Right renal cortex interstitium (tissue), 3 donors: ENCODE measurements at regions not wholly inside any gene's neighbourhood (a gene's known extent, or its start where the extent isn't known, plus 50 kb on each side); places are given as distances from the start of the nearest gene placed in this dataset.
"Not testable (repeated sequence)": the region's sequence is repeated elsewhere in the genome, so short reads cannot be mapped to it uniquely, and the experiment has no call there.

Source experiments
- DNase-seq, 3 donors: peaks; one replicate each; pipeline ENCODE4 v3.0.0-alpha.2; 2013; ENCODE audit warnings: low read depth in 3 of 3, low spot score in 2 of 3

- DNase-seq, result no peak
Observed at GRCh38 chr5:98321361-98321760, 452.1 kb upstream of the RGMB start.

GRCh38 chr5:98325187-98325586 is 448.3 kb upstream of the RGMB start:
- not testable (repeated sequence) for DNase-seq

- no peak for DNase-seq
Observed at GRCh38 chr5:98328015-98328414, 445.4 kb upstream of the RGMB start.

GRCh38 chr5:98330871-98331270 is 442.6 kb upstream of the RGMB start:
- DNase-seq, result no peak

GRCh38 chr5:98333921-98334320 is 439.5 kb upstream of the RGMB start:
- no peak for DNase-seq

- no peak for DNase-seq
Observed at GRCh38 chr5:98334946-98335345, 438.5 kb upstream of the RGMB start.

- DNase-seq, result no peak
Observed at GRCh38 chr5:98339141-98339848, 434.2 kb upstream of the RGMB start.

GRCh38 chr5:98341038-98342032 is 432.1 kb upstream of the RGMB start:
- peak in 1 of 3 donors; percentile 2 for DNase-seq

- not testable (repeated sequence) for DNase-seq
Observed at GRCh38 chr5:98342958-98343660, 430.4 kb upstream of the RGMB start.

- DNase-seq, result no peak
Observed at GRCh38 chr5:98349251-98349989, 424.0 kb upstream of the RGMB start.

GRCh38 chr5:98349990-98350365 is 423.5 kb upstream of the RGMB start:
- DNase-seq, result no peak

GRCh38 chr5:98354922-98355321 is 418.5 kb upstream of the RGMB start:
- no peak for DNase-seq

- no peak for DNase-seq
Observed at GRCh38 chr5:98360548-98360947, 412.9 kb upstream of the RGMB start.

GRCh38 chr5:98363157-98363556 is 410.3 kb upstream of the RGMB start:
- DNase-seq, result no peak

- DNase-seq, result no peak
Observed at GRCh38 chr5:98364549-98364948, 408.9 kb upstream of the RGMB start.

GRCh38 chr5:98365126-98365525 is 408.3 kb upstream of the RGMB start:
- DNase-seq, result no peak

- DNase-seq, result no peak
Observed at GRCh38 chr5:98368141-98368540, 405.3 kb upstream of the RGMB start.

- DNase-seq, result no peak
Observed at GRCh38 chr5:98372351-98372750, 401.1 kb upstream of the RGMB start.

- no peak for DNase-seq
Observed at GRCh38 chr5:98391921-98392625, 381.4 kb upstream of the RGMB start.

- DNase-seq, result not testable (repeated sequence)
Observed at GRCh38 chr5:98393205-98393604, 380.3 kb upstream of the RGMB start.
